Activated CD8-positive, alpha-beta memory T cell treated with anti-CD3 and anti-CD28 coated beads for 36 hours (primary cell): ENCODE measurements at regions not wholly inside any gene's neighbourhood (a gene's known extent, or its start where the extent isn't known, plus 50 kb on each side); places are given as distances from the start of the nearest gene placed in this dataset.
"Not testable (repeated sequence)": the region's sequence is repeated elsewhere in the genome, so short reads cannot be mapped to it uniquely, and the experiment has no call there.

ENCODE experiments used
- CTCF ChIA-PET: fragments of 350-600 bp; sonication (Branson Sonifier 250); formaldehyde crosslinking; loops from one replicate; lab custom pipeline; 2021; ENCODE audit warnings: antibody characterized with exemption; lab: Charles Lee
- POLR2A ChIA-PET: fragments of 350-600 bp; sonication (Branson Sonifier 250); formaldehyde crosslinking; loops from one replicate; lab custom pipeline; 2021; ENCODE audit warnings: antibody characterized with exemption; lab: Charles Lee

GRCh38 chr5:148880197-148880596 lies 53.8 kb downstream of the ADRB2 start:
- ChIA-PET CTCF (no interaction called here), POLR2A (no interaction called here)

GRCh38 chr5:148880696-148881095 lies 54.3 kb downstream of the ADRB2 start:
- CTCF ChIA-PET = interaction anchor here (0.7 to 0.9 kb wide), 2 partner anchors 8 to 146 kb away, joined by 3 read pairs; no protein-coding TSS in a partner anchor
- POLR2A ChIA-PET = no interaction called here

DNA sequence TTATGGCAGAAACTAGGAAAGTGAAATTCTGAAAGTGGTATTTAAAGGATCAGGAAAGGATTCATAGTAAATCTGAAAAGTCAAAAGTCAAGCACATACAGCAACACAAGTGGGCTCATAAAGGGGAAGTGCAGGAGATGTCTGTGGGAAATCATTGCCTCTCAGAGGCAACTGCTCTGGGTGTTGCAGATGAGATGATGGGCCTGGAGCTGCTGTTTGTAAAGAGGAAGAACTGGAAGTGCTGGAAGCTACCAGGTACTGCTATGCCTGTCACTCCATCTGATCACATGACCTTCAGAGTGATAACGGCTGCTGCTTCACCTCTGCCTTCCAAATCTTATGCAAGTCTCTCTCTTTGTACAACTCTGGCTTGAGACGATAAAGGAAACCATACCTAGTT lies 55.9 kb downstream of the ADRB2 start:
- CTCF ChIA-PET = no interaction called here
- POLR2A ChIA-PET = no interaction called here

- CTCF ChIA-PET = interaction anchor here (0.6 kb wide), 1 partner anchor 32 kb away, joined by 3 read pairs; no protein-coding TSS in a partner anchor
- POLR2A ChIA-PET = no interaction called here
Measured at GRCh38 chr5:148884339-148885020, 58.1 kb downstream of the ADRB2 start.

DNA sequence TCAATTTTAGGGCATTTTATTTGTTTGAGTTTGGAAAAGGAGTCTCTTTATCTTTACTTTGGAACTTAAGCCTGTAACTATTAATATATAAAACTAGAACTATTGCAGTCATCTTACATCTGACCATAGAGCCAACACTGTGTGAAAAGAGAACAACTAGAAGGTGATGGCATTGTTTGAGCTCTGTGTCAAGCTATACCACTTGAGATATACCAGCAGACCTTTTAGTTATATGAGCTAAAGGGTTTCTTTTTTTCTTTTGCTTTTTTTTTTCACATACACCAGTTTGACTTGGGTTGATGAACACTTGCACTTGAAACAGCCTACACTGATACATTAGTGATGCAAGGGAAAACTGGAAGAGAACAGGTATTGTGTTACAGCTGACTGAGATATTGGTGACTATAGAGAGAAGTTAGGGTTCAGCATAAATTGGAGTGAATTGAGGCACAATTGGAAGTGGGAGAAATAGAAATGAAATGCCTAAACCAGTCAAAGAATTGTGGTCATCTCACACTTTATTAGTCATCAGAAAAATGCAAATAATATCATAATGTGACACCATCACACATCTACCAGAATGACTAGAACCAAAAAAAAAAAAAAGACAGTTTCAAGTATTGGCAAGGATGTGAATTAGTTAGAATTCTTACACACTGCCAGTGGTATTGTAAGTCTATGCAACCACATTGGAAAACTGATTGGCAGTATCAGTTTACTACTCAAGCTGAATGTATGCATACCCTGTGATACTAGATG lies 60.9 kb downstream of the ADRB2 start:
- ChIA-PET POLR2A (no interaction called here), CTCF (interaction anchor here (0.7 to 1.2 kb wide), 2 partner anchors 48 to 148 kb away, joined by 3 read pairs; no protein-coding TSS in a partner anchor)

- CTCF ChIA-PET = interaction anchor here (0.6 kb wide), 1 partner anchor 124 kb away, joined by 3 read pairs; no protein-coding TSS in a partner anchor
- POLR2A ChIA-PET = not testable (repeated sequence)
Measured at GRCh38 chr5:148889936-148890335, 63.5 kb downstream of the ADRB2 start.

- POLR2A ChIA-PET, CTCF ChIA-PET: not testable (repeated sequence)
Measured at GRCh38 chr5:148895441-148895840, 69.0 kb downstream of the ADRB2 start.

DNA sequence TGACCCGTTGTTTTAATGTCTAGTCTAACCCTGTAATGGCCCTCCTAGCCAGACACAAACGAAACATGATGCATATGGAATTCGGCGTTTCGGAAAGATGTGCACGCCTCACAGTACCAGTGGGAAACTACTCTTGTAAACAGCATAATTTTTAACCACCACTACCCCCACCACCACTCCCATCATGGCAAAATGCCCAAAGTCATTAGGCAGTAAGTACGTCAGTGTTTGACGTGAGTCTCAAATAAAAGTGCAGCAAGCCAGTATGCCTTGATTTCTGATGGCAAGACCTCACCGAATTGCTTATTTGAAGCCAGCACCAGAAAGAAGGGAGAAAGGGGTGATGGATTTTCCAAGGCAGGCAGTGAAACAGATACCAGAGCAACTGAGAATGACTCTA lies 71.4 kb downstream of the ADRB2 start:
- CTCF ChIA-PET = no interaction called here
- POLR2A ChIA-PET = no interaction called here

- ChIA-PET CTCF (no interaction called here), POLR2A (no interaction called here)
Measured at GRCh38 chr5:148898413-148899075, 72.1 kb downstream of the ADRB2 start.

DNA sequence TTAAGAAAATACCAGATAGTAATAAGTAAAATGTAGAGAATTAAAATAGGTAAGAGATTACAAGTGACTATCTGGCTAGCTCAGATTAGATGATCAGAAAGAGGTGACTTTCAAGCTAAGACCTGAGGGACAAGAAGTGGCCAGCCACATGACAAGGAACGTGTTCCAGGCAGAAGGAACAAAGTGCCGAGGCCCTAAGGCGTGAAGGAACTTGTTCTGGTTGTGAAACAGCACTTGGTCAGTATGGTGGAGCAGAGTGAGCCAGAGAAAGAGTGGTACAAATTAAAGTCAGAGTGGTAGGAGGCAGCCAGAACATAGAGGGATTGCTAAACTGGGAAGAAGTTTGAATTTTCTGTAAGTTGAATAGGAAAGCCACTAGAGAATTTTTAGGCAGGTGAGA lies 73.6 kb downstream of the ADRB2 start:
- ChIA-PET CTCF (no interaction called here), POLR2A (no interaction called here)

DNA sequence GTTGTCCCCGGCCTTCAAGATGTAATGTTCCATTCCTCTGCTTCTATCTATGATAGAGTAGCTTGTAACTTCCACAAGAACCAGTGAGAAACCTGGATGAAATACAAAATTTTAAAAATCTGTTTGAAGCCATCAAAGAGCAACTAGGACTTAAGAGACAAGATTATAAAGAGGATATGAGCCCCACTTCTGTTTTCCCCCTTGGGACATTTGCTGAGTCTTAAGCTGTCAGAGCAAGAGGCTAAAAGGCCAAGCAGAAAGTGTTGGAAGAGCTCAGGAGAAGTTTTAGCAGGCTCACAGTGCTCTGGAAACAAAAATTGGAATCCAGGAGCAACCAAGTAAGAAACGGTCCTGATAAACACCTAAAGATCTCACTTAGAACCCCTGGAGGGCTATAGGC lies 76.1 kb downstream of the ADRB2 start:
- CTCF ChIA-PET = no interaction called here
- POLR2A ChIA-PET = no interaction called here

DNA sequence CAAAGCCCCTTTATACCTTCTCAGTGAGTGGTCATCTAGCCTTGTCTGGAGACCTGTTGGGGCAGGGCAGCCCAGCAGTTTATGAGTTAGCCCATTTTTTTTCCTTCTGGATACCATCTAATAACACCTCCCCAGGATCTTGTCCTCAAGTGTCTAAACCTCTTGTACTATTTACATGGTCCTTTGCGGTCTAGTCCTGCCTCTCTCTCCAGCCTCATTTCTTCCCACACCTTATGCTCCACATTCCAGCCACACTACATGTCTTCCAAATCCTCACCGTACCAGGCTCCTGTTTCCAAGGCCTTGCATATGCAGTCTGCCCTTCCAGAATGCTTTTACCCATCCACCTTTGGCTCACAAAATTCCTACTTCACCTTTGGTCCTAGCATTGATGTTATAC lies 77.2 kb downstream of the ADRB2 start:
- CTCF ChIA-PET = no interaction called here

DNA sequence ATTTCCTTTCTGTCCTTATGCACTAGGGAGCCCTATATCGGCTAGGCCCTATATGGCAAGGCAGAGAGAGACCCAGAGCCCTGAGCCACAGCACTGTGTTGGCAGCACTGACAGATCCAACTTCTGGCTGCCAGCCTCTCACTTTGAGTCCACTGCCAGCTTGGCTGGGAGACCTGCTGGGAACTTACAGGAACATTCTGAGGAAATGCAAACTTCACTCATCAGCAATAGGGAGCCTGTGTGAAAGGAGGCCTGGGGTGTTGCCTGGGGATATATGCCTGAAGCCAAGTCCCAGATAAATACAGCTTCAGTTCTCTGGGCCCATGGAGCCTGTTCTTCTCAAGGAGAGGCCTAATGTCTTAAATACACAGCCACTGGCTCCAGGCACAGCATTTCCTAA lies 78.0 kb downstream of the ADRB2 start:
- POLR2A ChIA-PET = no interaction called here
- CTCF ChIA-PET = no interaction called here

More for the DNA sequence above, 77.2 kb downstream of the ADRB2 start:
- POLR2A ChIA-PET = no interaction called here

GRCh38 chr5:148905541-148905940 lies 79.1 kb downstream of the ADRB2 start:
- ChIA-PET CTCF (no interaction called here), POLR2A (no interaction called here)

- CTCF ChIA-PET = no interaction called here
Measured at GRCh38 chr5:148906968-148907367, 80.6 kb downstream of the ADRB2 start.

GRCh38 chr5:148909040-148909439 lies 82.6 kb downstream of the ADRB2 start:
- ChIA-PET POLR2A (no interaction called here), CTCF (no interaction called here)

More at GRCh38 chr5:148906968-148907367, 80.6 kb downstream of the ADRB2 start:
- POLR2A ChIA-PET = no interaction called here

GRCh38 chr5:148909766-148910165 lies 83.4 kb downstream of the ADRB2 start:
- CTCF ChIA-PET = no interaction called here

GRCh38 chr5:148910216-148910615 lies 83.8 kb downstream of the ADRB2 start:
- ChIA-PET CTCF (no interaction called here), POLR2A (no interaction called here)

More at GRCh38 chr5:148909766-148910165, 83.4 kb downstream of the ADRB2 start:
- POLR2A ChIA-PET = no interaction called here

DNA sequence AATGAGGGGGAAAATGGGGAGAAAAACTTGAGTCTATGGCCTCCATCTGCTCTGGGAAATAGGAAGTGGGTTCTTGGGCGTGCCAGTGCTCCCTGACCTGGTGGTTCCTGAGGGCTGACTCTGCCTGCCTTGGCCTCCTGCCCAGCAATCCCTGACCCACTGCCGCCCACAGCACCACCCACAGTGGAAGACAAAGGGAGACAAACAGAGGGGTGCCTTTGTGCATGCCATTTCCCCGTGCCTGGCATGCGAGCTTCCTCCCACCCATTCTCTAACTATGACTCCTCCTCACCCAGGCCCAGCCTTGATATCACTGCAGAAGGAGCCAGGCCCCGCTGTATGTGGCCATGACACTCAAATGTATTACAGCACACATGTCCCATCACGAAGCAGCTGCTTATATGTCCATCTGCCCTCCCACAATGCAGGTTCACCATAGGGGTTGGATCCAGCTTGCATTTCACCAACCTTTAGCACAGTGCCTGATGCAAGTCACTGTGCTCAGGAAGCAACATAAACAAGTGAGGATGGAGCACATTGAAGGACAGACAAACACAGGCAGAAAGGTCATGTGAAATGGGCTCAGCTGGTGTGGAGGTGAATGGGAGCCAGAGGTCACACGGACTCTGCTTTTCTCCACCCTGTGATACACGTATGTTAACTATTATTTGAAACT lies 84.4 kb downstream of the ADRB2 start:
- POLR2A ChIA-PET = no interaction called here
- CTCF ChIA-PET = no interaction called here

GRCh38 chr5:148911386-148911785 lies 85.0 kb downstream of the ADRB2 start:
- ChIA-PET POLR2A (no interaction called here), CTCF (no interaction called here)
